ENCODE measurements at regions not wholly inside any gene's neighbourhood (a gene's known extent, or its start where the extent isn't known, plus 50 kb on each side); places are given as distances from the start of the nearest gene placed in this dataset.
"Not testable (repeated sequence)": the region's sequence is repeated elsewhere in the genome, so short reads cannot be mapped to it uniquely, and the experiment has no call there.

DNA sequence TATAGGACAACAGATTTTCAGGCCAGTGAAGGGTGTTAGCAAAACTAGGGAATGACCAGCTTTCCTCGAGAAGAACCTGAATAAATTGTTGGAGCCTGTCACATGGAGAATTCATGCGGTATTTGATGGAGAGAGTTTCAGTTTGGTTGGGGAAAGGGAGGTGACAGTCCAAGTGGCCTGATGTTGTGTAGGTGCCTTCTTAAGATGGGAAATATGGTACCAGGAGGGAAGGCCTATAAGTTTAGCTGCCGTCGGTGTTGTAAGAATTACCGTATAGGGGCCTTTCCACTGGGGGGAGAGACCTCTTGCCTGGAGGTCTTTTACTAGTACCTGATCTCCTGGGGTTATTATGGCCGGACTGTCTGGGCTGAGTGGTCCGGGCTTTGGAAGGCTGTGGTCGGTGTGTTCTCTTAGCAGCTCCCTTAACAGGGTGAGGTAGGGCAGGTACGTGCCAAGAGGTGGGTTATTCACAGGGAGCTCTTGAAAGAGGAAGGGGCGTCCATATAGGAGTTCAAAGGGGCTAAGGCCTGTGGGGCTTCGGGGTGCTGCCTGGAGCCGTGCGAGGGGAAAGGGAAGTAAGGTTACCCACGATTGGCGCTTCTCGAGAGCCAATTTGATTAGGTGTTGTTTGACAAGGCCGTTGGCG lies 641.1 kb upstream of the DPP6 start:
- in situ Hi-C loops (cut with MboI; ENCODE audit: low pct_unique_long_range_greater_than_20kb, low sequenced_read_pairs); DNase-seq: not testable (repeated sequence)

DNA sequence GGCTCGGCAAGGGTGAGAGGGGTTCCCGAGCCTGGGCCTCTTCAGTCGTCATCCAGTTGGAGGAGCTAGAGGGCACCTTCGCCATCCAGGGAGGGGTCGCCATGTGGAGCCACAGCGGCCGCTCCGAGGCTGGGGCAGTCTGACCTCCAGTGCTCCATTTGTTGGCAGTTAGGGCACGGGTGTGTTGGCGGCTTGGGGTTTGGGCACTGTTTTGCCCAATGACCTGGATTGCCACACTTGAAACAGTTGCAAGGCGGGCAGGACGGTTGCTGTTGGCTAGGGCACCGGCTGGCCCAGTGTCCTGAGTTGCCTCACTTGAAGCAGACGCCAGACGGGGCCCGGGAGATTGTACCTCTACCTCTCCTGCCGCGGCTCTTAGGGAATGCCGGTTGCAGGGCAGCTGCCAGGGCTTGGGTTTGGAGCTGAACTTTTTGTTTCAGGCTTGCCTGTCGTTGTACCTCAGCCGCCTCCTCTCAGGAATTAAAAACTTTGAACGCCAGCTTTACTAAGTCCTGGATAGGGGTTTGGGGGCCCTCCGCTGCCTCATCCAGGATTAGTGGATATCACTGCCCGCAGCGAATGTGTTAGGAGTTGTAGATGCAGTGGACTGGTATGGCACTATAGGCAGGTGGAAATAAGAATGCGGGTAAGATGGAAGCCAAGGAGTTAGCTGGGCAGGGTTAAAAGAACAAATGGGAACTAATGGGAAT lies 639.9 kb upstream of the DPP6 start:
- in situ Hi-C loops (cut with MboI; ENCODE audit: low pct_unique_long_range_greater_than_20kb, low sequenced_read_pairs), result not testable (repeated sequence)

GRCh38 chr7:153412824-153413198 lies 639.4 kb upstream of the DPP6 start:
- DNase-seq, result not testable (repeated sequence)

More for the DNA sequence above, 639.9 kb upstream of the DPP6 start:
- DNase-seq, result not testable (repeated sequence)

DNA sequence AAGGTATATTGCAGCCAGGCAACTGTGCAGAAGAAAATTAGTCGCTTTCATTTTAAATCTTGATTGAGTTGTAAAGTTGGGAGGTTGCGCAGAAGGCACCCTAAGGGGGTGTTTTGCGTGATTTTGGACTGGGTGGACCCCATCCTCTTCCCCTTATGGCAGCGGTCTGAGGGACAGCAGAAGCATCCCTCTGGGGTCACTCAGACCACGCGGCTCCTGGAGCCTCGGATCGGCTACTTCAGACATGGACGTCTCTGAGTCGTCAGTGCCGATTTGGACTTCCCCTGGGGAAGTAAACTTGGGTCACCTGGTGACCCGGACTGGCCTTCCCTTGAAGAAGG lies 639.0 kb upstream of the DPP6 start:
- no peak for DNase-seq
- in situ Hi-C loops (cut with MboI; ENCODE audit: low pct_unique_long_range_greater_than_20kb, low sequenced_read_pairs), result no loop called here

More at GRCh38 chr7:153412824-153413198, 639.4 kb upstream of the DPP6 start:
- in situ Hi-C loops (cut with MboI; ENCODE audit: low pct_unique_long_range_greater_than_20kb, low sequenced_read_pairs), result not testable (repeated sequence)

- in situ Hi-C loops (cut with MboI; ENCODE audit: low pct_unique_long_range_greater_than_20kb, low sequenced_read_pairs), result no loop called here
- DNase-seq, result no peak
Measured at GRCh38 chr7:153413540-153414287, 638.5 kb upstream of the DPP6 start.

DNA sequence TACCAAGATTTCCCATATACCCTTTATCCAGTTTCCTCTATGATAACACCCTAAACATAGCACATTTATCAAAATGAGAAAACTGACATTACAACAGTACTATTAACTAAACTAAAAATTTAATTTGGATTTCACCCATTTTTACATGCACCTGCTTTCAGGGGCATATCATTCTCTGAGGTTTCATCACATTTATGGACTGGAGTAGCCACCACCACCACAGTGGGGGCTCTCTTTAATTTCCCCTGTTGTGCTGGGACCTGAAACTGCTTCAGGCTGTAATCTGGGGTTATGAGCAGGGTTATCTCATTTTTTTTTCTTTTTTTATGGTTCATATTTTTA lies 637.9 kb upstream of the DPP6 start:
- in situ Hi-C loops (cut with MboI; ENCODE audit: low pct_unique_long_range_greater_than_20kb, low sequenced_read_pairs), result no loop called here
- DNase-seq, result no peak

DNA sequence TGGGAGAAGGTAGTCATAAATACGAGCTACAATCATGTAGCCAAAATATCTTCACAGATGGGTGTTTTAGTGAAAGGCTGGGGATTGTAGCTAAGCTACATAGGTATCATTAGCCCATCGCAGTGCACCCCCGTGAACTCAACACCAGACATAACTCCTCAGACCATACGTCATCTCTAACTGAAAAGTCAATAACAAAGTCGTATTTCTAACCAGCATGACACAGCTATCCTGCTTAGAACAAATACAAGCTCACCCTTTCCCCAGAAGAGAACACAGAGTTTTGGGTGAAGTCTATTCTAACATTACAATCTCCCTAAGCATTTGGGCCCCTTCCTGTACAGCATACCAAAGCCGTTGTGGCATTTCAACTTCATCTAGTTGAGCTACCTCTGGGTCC lies 636.6 kb upstream of the DPP6 start:
- no peak for DNase-seq
- in situ Hi-C loops (cut with MboI; ENCODE audit: low pct_unique_long_range_greater_than_20kb, low sequenced_read_pairs), result no loop called here

GRCh38 chr7:153422291-153423209 lies 629.6 kb upstream of the DPP6 start:
- in situ Hi-C loops (cut with MboI; ENCODE audit: low pct_unique_long_range_greater_than_20kb, low sequenced_read_pairs), result no loop called here
- DNase-seq, result no peak

DNA sequence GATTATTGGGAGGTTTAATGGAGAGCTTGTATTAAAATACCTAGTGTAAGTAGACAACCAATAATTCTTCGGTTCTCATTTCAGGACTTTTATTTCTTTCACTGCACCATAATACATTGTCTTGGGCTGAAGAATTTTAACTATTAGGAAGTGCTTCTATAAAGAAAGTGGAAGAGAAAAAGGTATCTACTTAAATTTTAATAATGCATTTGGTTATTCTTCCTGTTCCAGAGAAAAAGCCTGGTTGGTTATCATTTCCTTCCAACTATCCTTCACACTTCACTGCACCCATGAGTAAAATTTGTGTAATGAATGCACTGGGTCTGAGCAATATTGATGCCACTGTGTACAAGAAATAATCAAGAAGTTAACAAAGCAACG lies 629.0 kb upstream of the DPP6 start:
- in situ Hi-C loops (cut with MboI; ENCODE audit: low pct_unique_long_range_greater_than_20kb, low sequenced_read_pairs), result no loop called here
- no peak for DNase-seq

- in situ Hi-C loops (cut with MboI; ENCODE audit: low pct_unique_long_range_greater_than_20kb, low sequenced_read_pairs), result no loop called here
- no peak for DNase-seq
Measured at GRCh38 chr7:153430931-153431330, 621.3 kb upstream of the DPP6 start.

- in situ Hi-C loops (cut with MboI; ENCODE audit: low pct_unique_long_range_greater_than_20kb, low sequenced_read_pairs), result no loop called here
- DNase-seq, result no peak
Measured at GRCh38 chr7:153432063-153432462, 620.1 kb upstream of the DPP6 start.

DNA sequence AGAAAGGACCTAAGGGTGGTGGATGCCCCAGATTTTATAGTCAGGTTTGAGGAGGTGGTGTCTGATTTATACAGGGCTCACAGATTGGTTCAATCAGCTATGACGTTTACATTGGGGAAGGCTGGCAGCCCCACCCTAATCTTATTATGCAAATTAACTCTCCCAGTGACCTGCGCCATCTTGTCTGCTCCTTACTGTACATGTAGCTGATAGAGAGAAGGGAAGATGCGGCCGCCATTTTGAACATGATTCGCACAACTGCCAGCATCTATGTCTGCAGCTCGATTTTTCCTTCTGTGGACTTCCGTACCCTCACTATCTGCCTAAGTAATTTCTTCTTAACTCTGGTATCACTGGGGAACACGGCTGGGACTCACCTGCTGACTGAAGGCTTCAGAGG lies 619.0 kb upstream of the DPP6 start:
- in situ Hi-C loops (cut with MboI; ENCODE audit: low pct_unique_long_range_greater_than_20kb, low sequenced_read_pairs), result no loop called here
- DNase-seq, result no peak

GRCh38 chr7:153440715-153441114 lies 611.5 kb upstream of the DPP6 start:
- in situ Hi-C loops (cut with MboI; ENCODE audit: low pct_unique_long_range_greater_than_20kb, low sequenced_read_pairs), result no loop called here
- no peak for DNase-seq

DNA sequence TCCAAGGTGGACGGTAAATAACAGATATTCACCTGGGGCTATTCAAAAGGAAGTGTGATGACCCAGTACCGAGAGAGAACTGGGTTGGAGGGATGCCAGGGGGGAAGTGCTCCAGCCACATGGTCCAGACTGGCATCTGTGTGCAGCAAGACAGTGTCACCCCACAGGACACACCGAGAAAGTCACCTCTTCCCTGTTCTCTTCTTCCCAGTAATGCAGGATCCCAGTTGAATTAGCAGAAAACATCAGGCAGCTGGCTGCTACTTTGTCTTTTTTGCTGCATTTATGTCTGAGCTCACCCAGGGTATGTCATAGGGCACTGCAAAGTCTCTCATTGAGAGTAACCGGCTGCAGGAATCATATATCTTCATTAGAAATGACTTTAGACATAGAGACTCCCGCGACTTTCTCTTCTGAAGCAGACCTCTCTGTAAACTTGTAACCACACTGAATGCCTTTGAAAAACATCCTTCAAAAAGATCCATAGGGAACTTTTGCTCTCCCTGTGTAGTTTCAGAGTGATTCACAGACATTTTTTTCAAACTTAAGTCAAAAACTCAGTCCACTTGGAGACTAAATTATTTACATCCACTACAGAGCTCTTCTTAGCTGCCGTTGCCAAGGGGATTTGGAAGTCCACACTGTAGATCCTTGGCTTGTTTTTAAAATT lies 609.0 kb upstream of the DPP6 start:
- in situ Hi-C loops (cut with MboI; ENCODE audit: low pct_unique_long_range_greater_than_20kb, low sequenced_read_pairs), result no loop called here
- DNase-seq, result no peak

- DNase-seq, result no peak
- in situ Hi-C loops (cut with MboI; ENCODE audit: low pct_unique_long_range_greater_than_20kb, low sequenced_read_pairs), result no loop called here
Measured at GRCh38 chr7:153444641-153445040, 607.6 kb upstream of the DPP6 start.

DNA sequence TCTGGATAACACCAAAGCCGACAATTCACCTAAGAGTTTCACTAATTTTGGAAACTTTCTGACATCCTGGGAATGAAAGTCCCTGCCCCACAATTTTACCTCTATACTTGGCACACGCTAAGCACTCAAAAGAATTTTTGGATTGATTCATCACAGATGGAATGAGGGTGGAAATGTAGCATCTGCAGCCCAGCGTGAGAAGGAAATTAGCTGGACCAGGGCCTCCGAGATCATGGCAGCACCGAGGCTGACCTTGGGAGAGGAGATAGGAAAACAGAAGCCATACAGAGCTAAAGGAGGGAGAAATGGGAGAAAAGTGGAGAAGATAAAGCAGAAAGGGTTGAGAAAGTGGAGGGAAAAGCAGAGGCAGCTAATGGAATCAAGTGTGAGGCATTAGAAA lies 606.6 kb upstream of the DPP6 start:
- DNase-seq, result no peak
- in situ Hi-C loops (cut with MboI; ENCODE audit: low pct_unique_long_range_greater_than_20kb, low sequenced_read_pairs), result no loop called here

DNA sequence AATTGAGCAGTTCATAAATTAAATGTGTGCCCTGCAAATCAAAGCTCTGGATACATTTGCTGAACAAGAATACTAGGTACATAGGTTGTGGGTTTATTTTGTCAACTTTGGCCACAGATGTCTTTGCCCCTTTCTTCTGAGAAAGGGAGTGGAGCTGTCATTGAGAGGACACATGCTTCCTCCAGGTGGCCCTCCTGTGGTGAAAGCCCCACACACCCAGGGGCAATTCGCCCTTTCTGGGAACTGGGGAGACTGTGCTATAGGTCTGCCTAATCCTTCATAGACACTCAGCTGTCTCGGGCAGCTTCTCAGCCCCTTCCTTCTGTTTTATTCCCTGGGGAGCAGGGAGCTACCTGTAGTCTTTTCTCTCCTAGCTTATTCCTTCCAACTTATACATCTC lies 605.7 kb upstream of the DPP6 start:
- DNase-seq, result no peak
- in situ Hi-C loops (cut with MboI; ENCODE audit: low pct_unique_long_range_greater_than_20kb, low sequenced_read_pairs), result no loop called here

GRCh38 chr7:153447011-153447410 lies 605.2 kb upstream of the DPP6 start:
- DNase-seq, result no peak
- in situ Hi-C loops (cut with MboI; ENCODE audit: low pct_unique_long_range_greater_than_20kb, low sequenced_read_pairs), result no loop called here

- in situ Hi-C loops (cut with MboI; ENCODE audit: low pct_unique_long_range_greater_than_20kb, low sequenced_read_pairs), result no loop called here
- no peak for DNase-seq
Measured at GRCh38 chr7:153452661-153453060, 599.5 kb upstream of the DPP6 start.
